Osteoblast (primary cell): ENCODE measurements at regions not wholly inside any gene's neighbourhood (a gene's known extent, or its start where the extent isn't known, plus 50 kb on each side); places are given as distances from the start of the nearest gene placed in this dataset.

Experiments
- DNase-seq: peaks from one replicate; pipeline ENCODE4 v3.0.0; 2011; ENCODE audit warnings: low spot score, mixed read lengths; ENCODE audit not compliant: insufficient read length; ENCODE audit errors: missing footprints
- H2AFZ ChIP-seq: 2 replicates; pipeline ENCODE4 v1.6.0; 2011; ENCODE audit warnings: mild to moderate bottlenecking, low read length
- H3K27ac ChIP-seq: 2 replicates; pipeline ENCODE4 v1.5.1; 2011; ENCODE audit warnings: mild to moderate bottlenecking, low read depth, low read length, moderate library complexity
- H3K27me3 ChIP-seq: 2 replicates; pipeline ENCODE4 v1.6.0; 2012; ENCODE audit warnings: mild to moderate bottlenecking, control low read depth, inconsistent platforms, low read length, moderate library complexity; ENCODE audit not compliant: insufficient read depth
- H3K36me3 ChIP-seq: 2 replicates; pipeline ENCODE4 v1.5.1; 2011; ENCODE audit warnings: mild to moderate bottlenecking, low read length, control low read depth, moderate library complexity; ENCODE audit not compliant: insufficient read depth
- H3K4me1 ChIP-seq: 2 replicates; pipeline ENCODE4 v1.5.1; 2011; ENCODE audit warnings: mild to moderate bottlenecking, low read length, control low read depth, moderate library complexity; ENCODE audit not compliant: insufficient read depth
- H3K4me2 ChIP-seq: 2 replicates; pipeline ENCODE4 v1.6.0; 2011; ENCODE audit warnings: mild to moderate bottlenecking, low read length; ENCODE audit not compliant: insufficient read depth
- H3K4me3 ChIP-seq: fragments of 200-600 bp; sonication (generic); 3 replicates; pipeline ENCODE4 v1.5.1; 2012; ENCODE audit warnings: mild to moderate bottlenecking, low read length, inconsistent platforms; ENCODE audit not compliant: insufficient read depth
- H3K79me2 ChIP-seq: 2 replicates; pipeline ENCODE4 v1.6.0; 2012; ENCODE audit warnings: mild to moderate bottlenecking, low read length, control low read depth, inconsistent platforms; ENCODE audit not compliant: insufficient read depth
- H3K9me3 ChIP-seq: 2 replicates; pipeline ENCODE4 v1.5.1; 2011; ENCODE audit warnings: low read depth, low read length, control low read depth
- H4K20me1 ChIP-seq: 2 replicates; pipeline ENCODE4 v1.6.0; 2012; ENCODE audit warnings: mild to moderate bottlenecking, low read length, control low read depth; ENCODE audit not compliant: insufficient read depth
- CTCF ChIP-seq: IDR thresholded peaks from 2 replicates; pipeline ENCODE4 v1.5.1; 2011; ENCODE audit warnings: mild to moderate bottlenecking, low read depth, low read length, moderate library complexity; ENCODE audit errors: extremely low read depth

DNA sequence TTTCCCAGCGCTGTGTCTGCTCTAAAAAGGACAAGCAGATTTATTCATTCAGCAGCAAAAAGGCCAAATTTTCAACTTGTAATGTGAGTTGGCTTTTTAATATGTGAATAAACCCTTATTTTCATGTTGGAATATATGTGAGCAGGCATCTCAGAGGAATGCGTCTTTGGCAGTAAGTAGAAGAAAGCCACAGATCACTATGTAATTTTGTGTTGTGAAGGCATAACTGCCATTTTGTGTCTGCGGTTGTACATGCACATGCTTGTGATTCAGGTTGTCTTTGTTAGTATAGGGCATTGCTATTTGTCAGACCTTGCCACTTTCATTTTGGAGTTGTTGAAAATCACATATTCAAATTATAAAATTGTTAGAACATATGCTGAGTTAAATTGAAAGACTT is 398.8 kb upstream of the RGS6 start:
- DNase-seq = peak; percentile 19
- no peaks in the 10 kb centered on the region for H4K20me1 ChIP-seq

GRCh38 chr14:71533800-71534199 is 398.4 kb upstream of the RGS6 start:
- Histone ChIP-seq H3K4me3 (no peak overlapping the region), H3K79me2 (peaks cover 64% of the 10 kb centered on the region), H3K4me2 (peak overlapping the region; percentile 34), H3K9me3 (no peaks in the 10 kb centered on the region), H3K36me3 (no peaks in the 10 kb centered on the region), H3K4me1 (peaks cover 71% of the 10 kb centered on the region), H4K20me1 (no peaks in the 10 kb centered on the region), H3K27me3 (no peaks in the 10 kb centered on the region), H3K27ac (peak overlapping the region; percentile 96), H2AFZ (no peak overlapping the region)
- DNase-seq = no peak
- no peak for TF ChIP-seq CTCF

More for the DNA sequence above, 398.8 kb upstream of the RGS6 start:
- no peaks in the 10 kb centered on the region for H3K36me3 ChIP-seq
- peaks cover 67% of the 10 kb centered on the region for H3K4me1 ChIP-seq
- H3K9me3 ChIP-seq = no peaks in the 10 kb centered on the region
- peak overlapping the region; percentile 34 for H3K4me2 ChIP-seq
- no peak overlapping the region for H2AFZ ChIP-seq
- no peaks in the 10 kb centered on the region for H3K27me3 ChIP-seq
- TF ChIP-seq CTCF = no peak
- H3K27ac ChIP-seq = peak overlapping the region; percentile 96
- H3K79me2 ChIP-seq = peaks cover 60% of the 10 kb centered on the region
- no peak overlapping the region for H3K4me3 ChIP-seq

DNA sequence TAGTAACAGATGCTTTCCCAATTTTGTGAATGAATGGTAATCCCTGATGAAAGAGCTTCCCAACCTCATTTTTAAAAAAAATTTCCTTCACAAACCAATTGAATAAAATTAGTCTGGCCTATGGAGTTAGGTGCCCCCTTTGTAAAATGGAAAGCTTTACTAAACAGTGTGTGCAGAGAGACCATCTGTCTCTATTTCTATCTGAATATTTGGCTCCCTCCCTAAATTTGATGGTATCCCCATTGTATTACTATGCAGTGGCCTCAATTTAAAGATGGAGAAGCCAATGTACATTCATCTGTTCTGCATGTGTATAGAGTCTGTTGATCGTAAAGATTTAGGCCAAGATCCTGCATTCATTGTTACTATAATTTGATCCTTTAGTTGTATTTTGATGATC is 397.7 kb upstream of the RGS6 start:
- no peak overlapping the region for H2AFZ ChIP-seq
- peaks cover 68% of the 10 kb centered on the region for H3K79me2 ChIP-seq
- H4K20me1 ChIP-seq = no peaks in the 10 kb centered on the region
- H3K9me3 ChIP-seq = no peaks in the 10 kb centered on the region
- peaks cover 72% of the 10 kb centered on the region for H3K4me1 ChIP-seq
- TF ChIP-seq CTCF = no peak
- no peaks in the 10 kb centered on the region for H3K27me3 ChIP-seq
- no peak for DNase-seq
- no peaks in the 10 kb centered on the region for H3K36me3 ChIP-seq
- peak overlapping the region; percentile 96 for H3K27ac ChIP-seq
- no peak overlapping the region for H3K4me2 ChIP-seq
- H3K4me3 ChIP-seq = no peak overlapping the region

DNA sequence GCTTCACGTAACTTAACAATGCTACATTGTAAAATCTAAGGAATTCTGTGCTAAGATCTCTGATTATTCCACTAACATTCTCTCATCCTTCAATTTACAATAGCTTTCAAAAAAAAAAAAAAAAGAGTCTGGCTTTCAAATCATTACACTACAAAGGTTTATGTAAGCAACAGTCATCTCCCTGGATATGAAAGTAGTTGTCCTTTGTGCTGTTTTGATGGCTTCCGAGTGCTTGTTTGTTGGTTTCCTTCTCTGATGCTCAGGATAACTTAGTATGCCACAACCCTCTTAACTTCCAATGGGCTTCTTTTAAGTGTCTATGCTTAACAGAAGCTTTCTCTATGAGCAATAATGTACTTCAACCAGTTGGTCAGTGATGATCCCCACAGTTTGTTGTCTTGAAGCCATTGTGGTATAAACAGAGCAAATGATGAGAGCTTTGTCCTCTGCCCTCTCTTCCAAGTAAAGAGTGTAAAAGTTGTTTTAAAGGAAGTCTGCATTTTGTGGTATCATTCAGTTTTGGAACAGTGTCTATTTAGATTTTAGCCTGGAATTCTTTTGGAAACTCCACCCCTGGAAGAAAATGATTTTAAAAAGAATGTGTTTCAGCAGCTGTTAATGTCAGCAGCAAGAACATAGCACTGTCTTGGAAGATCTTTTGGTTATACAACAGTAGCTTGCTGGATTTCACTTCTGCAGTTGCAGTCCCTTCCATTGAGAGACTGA is 396.1 kb upstream of the RGS6 start:
- H3K27ac ChIP-seq = peak overlapping the region; percentile 9
- H3K4me1 ChIP-seq = peaks cover 74% of the 10 kb centered on the region
- no peaks in the 10 kb centered on the region for H4K20me1 ChIP-seq
- peaks cover 65% of the 10 kb centered on the region for H3K79me2 ChIP-seq
- no peak for TF ChIP-seq CTCF
- no peaks in the 10 kb centered on the region for H3K27me3 ChIP-seq
- H3K9me3 ChIP-seq = no peaks in the 10 kb centered on the region
- H3K4me3 ChIP-seq = no peak overlapping the region
- H3K36me3 ChIP-seq = no peaks in the 10 kb centered on the region
- DNase-seq = peak; percentile 11
- peak overlapping the region; percentile 18 for H3K4me2 ChIP-seq
- no peak overlapping the region for H2AFZ ChIP-seq
